ENCODE measurements at regions not wholly inside any gene's neighbourhood (a gene's known extent, or its start where the extent isn't known, plus 50 kb on each side); places are given as distances from the start of the nearest gene placed in this dataset.
"Not testable (repeated sequence)": the region's sequence is repeated elsewhere in the genome, so short reads cannot be mapped to it uniquely, and the experiment has no call there.

DNA sequence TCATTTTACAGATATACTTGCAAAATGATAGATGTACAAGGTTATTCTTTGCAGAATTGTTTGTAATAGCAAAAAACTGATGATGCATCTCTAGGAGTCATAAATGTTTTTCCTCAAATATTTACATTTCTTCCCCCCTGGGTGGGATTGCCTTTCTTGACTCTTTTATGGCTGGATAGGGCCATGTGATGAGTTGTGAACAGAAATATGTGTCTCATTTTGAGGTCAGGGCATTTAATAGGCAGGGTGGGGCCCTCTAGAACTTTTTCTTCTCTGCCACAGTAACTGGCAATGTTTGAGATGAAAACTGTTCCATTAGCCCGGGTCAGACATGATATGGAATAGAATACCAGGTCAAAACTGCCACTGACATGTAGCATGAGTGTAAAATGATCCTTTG lies 159.5 kb upstream of the SYNCRIP start:
- no peak for DNase-seq

DNA sequence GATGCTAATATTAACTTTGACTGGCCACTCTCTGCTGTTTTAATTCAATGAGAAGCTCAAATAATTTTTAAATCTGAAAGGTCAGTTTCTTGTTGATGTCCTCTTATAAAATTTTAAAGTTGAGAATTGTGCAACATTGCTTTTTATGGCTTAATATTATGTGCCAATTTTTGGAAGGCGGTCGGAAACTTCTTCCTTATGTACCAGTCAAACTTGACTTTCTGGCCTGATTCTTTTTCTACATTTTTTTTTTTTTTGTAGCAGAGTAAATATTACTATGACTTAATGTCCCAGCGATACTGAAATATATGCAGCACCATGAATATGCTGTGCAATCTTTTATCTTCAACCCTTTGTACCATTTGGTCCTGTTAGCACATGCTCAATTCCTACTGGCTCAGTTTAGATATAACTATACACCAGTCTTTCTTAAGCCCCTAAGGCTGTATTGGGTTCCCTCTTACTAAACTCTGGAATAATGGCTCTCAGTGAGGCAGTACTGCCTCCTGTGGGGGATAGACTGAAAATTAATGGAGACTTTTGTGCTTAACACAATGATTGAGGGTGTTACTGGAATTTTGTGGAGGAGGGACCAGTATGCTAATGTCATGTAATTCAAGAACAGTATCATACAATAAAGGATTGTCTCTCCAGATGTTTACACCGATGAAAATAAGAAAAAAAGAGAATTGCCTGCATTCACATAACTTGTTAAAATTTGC lies 156.4 kb upstream of the SYNCRIP start:
- no peak for DNase-seq

DNA sequence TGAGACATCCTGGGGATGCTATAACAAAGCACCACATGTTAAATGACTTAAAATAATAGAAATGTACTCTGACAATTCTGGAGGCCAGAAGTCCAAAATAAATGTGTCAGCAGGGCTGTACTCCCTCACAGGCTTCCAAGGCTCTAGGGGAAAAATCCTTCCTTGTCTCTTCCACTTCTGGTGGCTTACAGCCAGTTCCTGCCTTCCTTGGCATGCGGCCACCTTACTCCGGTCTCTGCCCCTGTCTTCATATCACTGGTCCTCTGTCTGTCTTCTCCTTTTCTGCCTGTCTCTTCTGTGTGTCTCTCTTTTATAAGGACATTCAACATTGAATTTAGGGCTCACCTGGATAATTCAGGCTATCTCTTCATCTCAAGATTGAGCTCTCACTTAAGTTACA lies 155.3 kb upstream of the SYNCRIP start:
- no peak for DNase-seq

DNA sequence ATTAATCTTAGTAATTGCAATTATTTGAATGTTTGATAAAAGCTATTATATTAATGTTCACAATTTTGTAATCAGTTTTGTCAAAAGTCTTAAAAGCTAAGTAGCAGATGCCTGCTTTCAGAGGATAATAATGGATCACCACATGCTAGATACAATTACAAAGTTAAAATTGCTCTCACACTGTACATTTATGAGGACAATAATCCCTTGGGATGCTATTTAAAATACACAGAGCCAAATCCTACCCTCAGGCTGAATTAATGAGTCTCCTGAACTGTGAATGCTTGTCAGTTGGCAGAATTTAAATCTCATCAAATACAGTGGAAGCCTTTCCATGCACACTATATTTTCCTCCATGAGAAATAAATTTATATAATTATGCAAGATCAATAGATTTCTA lies 153.3 kb upstream of the SYNCRIP start:
- no peak for DNase-seq

DNA sequence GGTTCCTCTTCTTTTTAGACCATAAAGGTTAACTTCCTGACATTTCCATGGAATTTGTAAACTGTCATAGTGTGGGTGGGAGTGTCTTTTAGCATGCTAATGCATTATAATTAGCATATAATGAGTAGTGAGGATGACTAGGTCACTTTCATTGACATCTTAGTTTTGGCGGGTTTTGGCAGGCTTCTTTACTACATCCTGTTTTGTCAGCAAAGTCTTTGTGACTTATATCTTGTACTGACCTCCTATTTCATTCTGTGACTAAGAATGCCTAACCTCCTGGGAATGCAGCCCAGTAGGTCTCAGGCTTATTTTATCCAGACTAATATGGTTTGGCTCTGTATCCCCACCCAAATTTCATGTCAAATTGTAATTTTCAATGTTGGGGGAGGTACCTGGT lies 149.6 kb upstream of the SYNCRIP start:
- DNase-seq = no peak

DNA sequence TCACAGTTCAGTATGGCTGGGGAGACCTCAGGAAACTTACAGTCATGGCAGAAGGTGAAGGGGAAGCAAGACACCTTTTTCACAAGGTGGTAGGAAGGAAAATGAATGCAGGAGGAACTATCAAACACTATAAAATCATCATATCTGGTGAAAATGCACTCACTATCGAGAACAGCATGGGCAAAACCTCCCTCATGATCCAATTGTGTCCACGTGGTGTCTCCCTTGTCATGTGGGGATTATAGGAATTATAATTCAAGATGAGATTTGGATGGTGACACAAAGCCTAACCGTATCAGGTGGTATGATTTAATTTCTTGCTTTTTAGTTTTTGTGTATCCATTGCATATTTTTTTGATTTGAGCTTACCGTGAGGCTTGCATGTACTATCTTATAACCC lies 133.2 kb upstream of the SYNCRIP start:
- no peak for DNase-seq

DNA sequence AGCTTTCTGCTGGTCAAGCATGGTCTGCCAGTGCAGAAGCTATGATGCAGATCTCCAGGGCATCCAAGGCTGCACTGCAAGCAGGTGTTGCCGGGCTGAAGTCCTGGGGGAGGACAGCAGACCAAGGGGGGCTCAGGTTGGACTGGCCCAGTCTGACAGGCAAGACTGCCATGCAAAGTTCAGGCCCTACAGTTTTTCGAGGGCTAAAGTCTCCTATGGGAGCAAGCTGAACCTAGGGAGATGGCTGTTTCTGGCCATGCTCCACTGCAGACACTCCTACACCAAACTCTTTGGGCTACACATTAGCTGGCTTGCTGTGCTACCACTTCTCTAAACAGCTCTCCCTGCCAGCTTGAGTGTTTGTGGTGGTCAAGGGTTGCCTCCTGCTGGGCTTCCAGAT lies 130.0 kb upstream of the SYNCRIP start:
- no peak for DNase-seq

DNA sequence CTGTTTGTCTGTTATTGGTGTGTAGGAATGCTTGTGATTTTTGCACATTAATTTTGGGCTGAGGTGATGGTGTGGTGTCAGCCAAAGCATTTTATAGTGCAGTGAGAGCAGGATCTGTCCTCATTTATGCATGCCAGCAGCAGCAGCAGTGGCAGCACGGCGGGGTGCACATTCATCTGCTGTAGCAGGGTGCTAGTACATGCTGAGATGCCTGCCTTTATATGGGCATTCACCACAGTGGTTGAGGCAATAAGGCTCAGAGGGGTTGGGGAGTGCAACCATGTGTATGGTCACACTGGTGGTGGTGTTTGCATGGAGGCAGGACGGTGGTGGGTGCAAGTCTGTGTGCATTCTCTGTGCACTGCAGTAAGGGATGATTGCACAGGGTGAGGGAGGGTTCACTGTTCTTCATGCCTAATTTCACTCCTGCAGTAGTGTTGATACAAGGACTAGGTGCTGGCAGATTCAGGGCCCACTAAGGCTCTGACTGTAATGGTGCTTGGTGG lies 129.3 kb upstream of the SYNCRIP start:
- no peak for DNase-seq

DNA sequence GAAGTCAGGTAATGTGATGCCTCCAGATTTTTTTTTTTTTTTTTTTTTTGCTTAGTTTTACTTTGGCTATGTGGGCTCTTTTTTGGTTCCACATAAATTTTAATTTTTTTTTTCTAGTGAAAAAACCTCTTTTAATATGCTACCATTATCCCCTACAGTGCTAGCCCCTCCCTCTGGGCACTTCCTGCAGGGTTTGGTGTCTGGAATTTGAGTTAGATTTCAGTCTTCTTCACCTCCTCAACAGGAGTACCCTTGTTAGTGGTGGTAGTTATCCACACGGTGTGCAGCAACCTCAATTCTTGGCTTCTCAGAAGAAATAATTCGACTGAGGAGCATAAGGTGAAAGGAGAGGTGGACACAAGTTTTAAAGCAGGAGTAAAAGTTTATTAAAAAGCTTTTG lies 128.8 kb upstream of the SYNCRIP start:
- DNase-seq = no peak

DNA sequence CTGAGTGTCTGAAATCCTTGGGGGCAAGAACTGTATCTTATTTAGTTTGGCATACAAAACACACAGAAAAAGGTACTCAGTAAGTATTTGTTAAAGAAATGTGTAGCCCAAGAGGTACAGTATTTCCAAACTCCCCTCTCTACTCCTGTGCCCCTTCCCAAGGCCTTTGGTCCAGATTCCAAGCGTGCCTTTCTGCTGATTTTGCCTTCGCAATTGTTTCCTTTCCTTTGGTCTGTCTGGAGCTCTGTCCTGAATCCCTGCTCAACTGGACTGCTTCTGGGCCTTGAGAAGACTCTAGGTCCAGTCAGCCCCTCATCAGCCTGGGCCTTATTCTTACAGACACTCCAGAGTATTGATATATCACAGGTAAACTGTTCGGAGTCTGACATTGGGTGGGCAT lies 122.2 kb upstream of the SYNCRIP start:
- no peak for DNase-seq

DNA sequence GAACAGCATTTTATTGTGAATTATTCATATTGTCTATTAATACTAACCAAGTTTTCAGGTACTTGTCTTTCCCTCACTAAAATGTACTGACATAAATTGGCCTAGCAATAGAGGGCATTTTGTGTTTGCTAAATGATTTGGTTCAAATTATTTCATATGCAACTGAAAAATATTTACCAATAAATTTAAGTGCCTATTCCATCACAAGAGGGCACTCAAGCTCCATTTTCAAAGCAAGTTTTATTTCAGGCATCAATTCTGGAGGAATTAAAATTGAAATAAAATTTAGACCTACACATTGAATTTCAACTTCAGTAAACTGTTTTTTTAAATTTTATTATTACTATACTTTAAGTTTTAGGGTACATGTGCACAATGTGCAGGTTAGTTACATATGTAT lies 114.3 kb upstream of the SYNCRIP start:
- DNase-seq = peak; percentile 3

DNA sequence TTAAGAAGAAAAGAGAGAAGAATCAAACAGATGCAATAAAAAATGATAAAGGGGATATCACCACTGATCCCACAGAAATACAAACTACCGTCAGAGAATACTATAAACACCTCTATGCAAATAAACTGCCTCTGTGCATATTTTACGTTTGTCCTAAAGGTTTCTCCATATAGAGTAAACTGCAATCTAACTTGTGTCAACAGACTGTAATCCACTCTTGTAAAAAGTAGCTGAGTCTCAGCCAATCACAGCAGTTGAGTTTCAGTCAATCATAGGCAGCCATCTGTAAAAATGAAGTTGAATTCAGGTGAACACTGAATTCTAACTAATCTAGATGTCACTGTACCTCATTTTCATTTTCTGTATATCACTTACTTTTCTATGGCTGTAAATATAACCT lies 112.2 kb upstream of the SYNCRIP start:
- no peak for DNase-seq

DNA sequence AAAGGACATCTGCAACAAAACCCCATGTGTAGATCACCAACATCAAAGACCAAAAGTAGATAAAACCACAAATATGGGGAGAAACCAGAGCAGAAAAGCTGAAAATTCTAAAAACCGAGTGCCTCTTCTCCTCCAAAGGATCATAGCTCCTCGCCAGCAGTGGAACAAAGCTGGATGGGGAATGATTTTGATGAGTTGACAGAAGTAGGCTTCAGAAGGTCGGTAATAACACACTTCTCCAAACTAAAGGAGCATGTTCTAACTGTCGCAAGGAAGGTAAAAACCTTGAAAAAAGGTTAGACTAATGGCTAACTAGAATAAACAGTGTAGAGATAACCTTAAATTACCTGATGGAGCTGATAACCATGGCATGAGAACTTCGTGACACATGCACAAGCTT lies 109.9 kb upstream of the SYNCRIP start:
- no peak for DNase-seq

DNA sequence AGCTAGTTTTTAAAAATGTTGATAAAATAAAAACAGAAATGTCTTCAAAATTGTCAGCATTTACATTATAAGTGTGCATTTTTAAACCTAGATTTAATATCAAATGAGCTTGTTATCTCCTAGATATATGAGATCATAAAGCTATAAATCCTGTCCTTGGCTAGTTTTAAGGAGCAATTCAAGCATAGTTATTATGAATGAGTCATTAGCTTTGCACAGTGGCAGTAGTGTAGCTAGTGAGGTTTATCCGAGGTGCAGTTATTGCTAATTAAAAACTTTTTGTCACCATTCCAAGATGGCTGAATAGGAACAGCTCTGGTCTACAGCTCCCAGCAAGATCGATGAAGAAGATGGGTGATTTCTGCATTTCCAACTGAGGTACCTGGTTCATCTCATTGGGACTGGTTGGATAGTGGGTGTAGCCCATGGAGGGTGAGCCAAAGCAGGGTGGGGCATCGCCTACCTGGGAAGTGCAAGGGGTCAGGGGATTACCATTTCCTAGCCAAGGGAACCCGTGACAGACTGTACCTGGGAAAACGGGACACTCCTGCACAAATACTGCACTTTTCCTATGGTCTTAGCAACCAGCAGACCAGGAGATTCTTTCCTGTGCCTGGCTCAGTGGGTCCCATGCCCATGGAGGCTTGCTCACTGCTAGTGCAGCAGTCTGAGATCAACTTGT lies 108.8 kb upstream of the SYNCRIP start:
- no peak for DNase-seq

DNA sequence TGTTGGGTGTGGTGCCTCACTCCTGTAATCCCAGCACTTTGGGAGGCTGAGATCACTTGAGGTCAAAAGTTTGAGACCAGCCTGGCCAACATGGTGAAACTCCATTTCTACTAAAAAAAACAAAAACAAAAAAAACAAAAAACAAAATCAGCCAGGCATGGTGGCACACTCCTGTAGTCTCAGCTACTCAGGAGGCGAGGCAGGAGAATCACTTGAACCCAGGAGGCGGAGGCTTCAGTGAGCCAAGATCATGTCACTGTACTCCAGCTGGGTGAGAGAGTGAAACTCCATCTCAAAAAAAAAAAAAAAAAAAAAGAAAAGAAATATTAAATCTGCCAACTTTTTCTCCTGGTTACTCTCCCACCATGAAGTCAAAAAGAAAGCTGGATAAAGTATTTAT lies 107.5 kb upstream of the SYNCRIP start:
- DNase-seq = not testable (repeated sequence)

DNA sequence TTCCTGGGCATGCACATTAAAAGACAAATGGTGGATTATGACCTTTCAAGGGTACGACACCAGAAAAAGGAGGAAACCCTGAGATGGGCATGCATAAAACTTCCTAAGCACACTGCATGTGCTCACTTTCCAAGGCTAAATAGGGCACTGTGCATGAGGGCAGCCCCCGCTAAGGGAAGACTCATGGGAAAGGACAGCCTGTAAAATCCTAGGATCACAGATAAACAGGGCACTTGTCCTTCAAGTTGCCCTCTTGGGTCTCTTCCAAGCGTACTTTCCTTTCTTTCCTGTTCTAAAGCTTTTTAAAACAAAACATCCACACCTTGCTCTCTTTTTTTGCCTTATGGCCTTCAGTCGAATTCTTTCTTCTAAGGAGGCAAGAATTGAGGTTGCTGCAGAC lies 106.5 kb upstream of the SYNCRIP start:
- no peak for DNase-seq

DNA sequence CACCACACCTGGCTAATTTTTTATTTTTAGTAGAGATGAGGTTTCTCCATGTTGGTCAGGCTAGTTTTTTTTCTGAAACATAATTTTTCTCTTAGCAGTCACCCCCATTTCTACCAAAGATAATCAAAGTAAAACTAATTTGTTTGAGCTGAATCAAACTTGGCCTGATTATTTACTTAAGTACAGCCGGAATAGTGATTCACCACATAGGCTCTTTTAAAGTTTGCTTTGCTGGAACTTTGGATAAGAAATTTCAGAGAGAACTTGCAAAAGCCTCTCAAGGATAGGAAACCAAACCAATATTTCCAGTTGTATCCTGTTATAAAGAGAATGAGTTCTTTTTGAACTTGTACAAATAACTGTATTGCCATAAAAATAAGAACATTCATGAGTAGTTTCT lies 105.0 kb upstream of the SYNCRIP start:
- DNase-seq = no peak

DNA sequence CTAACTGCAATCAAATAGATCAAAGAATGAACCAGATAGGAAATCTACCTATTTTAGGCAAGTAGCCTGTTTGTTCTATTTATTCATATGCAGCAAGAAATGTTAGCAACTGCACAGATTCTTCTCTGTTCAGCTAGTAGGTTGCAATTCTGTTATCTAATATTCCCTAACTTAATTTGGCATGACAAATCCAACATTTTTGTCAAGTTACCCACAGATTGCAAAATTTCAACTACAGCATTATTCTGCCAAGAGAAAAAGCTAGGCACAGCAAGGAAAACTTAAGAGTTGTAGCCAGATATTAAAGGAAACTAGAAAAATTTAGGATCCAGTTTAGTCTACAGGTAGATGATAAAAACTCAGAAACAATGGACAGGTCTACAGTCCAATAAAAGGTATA lies 104.4 kb upstream of the SYNCRIP start:
- no peak for DNase-seq

DNA sequence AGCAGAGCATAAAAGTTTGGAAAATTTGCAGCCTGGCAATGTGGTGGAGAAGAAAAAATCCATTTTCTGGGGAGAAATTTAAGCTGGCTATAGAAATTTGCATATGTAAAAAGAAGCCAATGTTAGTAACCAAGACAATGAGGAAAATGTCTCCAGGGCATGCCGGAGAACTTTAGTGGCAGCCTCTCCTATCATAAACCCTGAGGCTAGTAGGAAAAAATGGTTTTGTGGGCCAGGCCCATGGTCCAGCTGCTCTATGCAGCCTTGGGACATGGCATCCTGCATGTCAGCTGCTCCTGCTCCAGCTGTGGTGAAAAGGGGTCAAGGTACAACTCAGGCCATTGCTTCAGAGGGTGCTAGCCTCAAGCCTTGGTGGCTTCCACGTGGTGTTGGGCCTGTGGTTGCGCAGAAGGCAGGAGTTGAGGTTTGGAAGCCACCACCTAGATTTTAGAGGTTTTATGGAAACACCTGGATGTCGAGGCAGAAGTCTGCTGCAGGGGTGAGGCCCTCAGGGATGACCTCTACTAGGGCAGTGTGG lies 101.8 kb upstream of the SYNCRIP start:
- no peak for DNase-seq

DNA sequence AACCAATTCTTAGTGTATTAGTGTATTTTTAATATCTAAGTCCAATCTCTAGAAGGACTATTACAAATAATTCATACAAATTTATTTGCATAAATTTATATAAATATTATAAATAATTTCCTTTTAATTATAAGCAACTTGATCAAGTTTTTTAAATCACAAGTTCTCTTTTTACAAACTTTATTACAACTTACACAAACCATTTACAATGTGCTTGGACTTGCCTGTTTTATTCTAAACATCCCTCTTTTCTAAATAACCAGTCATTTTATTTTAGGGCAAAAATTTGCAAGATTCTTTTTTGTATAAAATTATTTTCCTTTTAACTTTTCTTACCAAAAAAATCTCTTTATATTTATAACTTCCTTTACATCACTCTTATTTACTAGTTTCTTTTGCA lies 83.5 kb upstream of the SYNCRIP start:
- no peak for DNase-seq

DNA sequence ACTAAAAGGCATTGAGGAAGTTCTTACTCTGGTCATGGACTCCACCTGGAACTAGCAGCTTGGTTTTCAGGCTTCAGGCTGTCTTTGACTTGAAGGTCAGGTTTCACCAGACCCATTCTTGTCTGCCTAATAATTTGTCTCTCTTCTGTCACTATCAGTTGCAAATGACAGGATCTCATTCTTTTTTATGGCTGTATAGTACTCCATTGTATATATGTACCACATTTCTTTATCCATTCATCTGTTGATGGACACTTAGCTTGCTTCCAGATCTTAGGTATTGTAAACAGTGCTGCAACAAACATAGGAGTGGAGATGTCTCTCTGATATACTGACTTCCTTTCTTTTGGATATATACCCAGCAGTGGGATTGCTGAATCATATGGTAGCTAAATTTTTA lies 73.1 kb upstream of the SYNCRIP start:
- DNase-seq = no peak

DNA sequence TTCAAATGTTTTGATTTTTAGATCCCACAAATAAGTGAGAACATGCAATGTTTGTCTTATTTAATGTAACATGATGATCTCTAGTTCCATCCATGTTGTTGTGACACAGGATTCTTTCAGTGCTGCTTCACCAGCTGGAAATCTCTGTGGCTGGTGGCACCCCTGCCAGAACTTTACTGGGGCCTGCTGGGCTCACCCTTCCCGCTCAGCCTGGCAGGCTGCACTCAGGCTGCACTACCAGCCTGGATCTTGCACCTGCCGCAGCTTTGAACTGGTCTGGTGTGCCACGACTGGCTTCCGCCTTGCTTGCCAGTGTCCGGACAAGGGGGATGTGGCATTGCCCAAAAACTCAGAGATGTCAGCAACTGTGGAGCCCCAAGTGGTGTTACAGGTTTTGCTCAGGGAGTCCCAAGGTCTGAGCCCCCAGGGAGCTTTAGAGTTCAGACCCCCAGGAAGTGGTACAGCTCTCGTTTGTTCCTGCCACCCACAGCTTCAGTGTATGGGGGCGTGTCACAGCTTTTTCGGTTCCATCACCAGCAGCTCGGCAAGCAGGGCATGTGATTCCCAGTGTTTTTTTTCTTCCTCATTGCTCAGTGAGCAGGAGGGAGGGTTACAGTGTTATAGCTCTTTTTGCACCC lies 72.3 kb upstream of the SYNCRIP start:
- DNase-seq = no peak

DNA sequence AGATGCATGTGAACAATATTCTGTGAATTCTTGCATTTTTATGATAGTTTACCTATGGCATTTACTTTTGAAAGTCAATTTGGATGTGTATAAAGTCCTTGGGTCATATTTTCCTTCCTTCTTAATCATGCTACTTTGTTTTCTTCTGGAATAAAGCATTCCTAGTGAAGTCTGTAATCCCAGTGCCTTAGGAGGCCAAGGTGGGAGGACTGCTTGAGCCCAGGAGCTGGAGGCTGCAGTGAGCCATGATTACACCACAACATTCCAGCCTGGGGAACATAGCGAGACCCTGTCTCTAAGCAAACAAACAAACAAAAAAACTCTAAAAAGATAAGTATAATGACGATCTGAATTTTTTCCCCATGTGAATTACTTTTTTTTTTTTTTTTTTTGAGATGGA lies 69.7 kb upstream of the SYNCRIP start:
- no peak for DNase-seq

DNA sequence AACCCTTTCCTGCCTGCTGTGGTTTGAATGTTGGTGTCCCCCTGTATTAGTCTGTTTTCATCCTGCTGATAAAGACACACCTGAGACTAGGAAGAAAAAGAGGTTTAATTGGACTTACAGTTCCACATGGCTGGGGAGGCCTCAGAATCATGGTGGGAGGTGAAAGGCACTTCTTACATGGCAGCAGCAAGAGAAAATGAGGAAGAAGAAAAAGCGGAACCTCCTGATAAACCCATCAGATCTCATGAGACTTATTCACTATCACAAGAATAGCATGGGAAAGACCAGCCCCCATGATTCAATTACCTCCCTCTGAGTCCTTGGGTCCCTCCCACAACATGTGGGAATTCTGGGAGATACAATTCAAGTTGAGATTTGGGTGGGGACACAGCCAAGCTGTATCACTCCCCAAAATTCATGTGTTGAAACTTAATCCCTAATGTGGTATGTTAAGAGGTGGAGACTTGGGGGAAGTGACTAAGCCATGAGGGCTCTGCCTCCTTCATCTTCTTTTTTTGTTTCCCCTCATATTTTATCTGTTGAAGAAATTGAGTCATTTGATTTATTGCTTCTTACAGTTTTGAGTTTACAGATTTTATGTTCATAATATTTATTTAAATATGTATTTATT lies 64.9 kb upstream of the SYNCRIP start:
- peak; percentile 4 for DNase-seq

Data from inflammatory macrophage treated with lipopolysaccharide for 4 hours (primary cell).